Bronchial epithelial cell (primary cell): ENCODE measurements at regions not wholly inside any gene's neighbourhood (a gene's known extent, or its start where the extent isn't known, plus 50 kb on each side); places are given as distances from the start of the nearest gene placed in this dataset.
"Not testable (repeated sequence)": the region's sequence is repeated elsewhere in the genome, so short reads cannot be mapped to it uniquely, and the experiment has no call there.

Source experiments
- DNase-seq: peaks from one replicate; pipeline ENCODE4 v3.0.0-alpha.2; 2010; ENCODE audit warnings: low read depth
- FAIRE-seq: peaks from 2 replicates; lab custom pipeline; 2011; peaks lifted over from hg19 to GRCh38; lab: Jason Lieb, UNC
- H3K27me3 ChIP-seq: 2 replicates; pipeline ENCODE4 v1.5.1; 2011; ENCODE audit warnings: low read length; ENCODE audit not compliant: control insufficient read depth, insufficient read depth
- H3K36me3 ChIP-seq: 2 replicates; pipeline ENCODE4 v1.5.1; 2011; ENCODE audit warnings: low read length; ENCODE audit not compliant: control insufficient read depth, insufficient read depth
- H3K4me3 ChIP-seq: 2 replicates; pipeline ENCODE4 v1.5.1; 2011; ENCODE audit warnings: mild to moderate bottlenecking, low read depth, low read length, control low read depth
- TF ChIP-seq, protein P1 (sequence below): IDR thresholded peaks from 2 replicates; pipeline ENCODE4 v1.5.1; 2011; ENCODE audit warnings: mild to moderate bottlenecking, moderate library complexity, low read length, control low read depth, inconsistent platforms; ENCODE audit not compliant: insufficient read depth, severe bottlenecking

DNA sequence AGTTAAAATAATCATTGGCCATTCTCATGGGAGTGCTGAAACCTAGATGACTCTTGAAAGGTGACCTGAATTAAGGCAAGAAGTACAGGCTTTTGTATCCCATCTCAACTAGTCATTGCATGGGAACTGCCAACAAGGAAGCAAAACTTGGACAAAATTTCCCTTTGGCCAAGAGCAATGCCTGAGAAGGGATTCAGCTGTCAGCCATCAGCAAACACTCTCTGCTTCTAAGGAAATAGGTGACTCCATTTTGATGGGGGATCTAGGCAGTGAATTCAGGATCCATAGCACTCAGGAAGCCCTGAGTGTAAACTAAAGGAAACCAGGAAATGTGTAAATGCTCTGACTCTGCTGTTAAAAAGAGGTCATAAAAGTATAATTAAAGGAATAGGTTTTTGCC is 221.5 kb upstream of the TMEM229A start:
- TF ChIP-seq, protein P1, sequence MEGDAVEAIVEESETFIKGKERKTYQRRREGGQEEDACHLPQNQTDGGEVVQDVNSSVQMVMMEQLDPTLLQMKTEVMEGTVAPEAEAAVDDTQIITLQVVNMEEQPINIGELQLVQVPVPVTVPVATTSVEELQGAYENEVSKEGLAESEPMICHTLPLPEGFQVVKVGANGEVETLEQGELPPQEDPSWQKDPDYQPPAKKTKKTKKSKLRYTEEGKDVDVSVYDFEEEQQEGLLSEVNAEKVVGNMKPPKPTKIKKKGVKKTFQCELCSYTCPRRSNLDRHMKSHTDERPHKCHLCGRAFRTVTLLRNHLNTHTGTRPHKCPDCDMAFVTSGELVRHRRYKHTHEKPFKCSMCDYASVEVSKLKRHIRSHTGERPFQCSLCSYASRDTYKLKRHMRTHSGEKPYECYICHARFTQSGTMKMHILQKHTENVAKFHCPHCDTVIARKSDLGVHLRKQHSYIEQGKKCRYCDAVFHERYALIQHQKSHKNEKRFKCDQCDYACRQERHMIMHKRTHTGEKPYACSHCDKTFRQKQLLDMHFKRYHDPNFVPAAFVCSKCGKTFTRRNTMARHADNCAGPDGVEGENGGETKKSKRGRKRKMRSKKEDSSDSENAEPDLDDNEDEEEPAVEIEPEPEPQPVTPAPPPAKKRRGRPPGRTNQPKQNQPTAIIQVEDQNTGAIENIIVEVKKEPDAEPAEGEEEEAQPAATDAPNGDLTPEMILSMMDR = no peak
- no peak for FAIRE-seq
- no peak overlapping the region for H3K4me3 ChIP-seq

DNA sequence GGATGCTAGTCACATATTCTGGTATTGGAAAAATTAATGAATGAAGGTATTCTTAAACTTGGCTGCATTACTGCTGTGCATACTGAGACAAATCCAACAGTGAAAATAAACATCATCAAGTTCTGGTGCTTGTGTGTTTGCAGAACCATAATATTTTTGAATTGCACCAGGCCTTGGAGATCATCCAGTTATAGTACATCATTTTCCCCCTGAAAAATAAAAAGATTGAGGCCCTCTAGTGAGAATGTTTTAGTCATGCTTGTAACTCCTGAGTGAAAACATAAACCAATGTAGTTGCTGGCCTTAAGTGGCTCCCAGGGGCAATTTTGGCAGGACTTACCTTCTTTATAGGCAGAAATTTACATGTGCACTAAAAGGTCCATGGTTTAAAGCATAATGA is 218.8 kb upstream of the TMEM229A start:
- Histone ChIP-seq H3K4me3 (no peak overlapping the region), H3K27me3 (no peaks in the 10 kb centered on the region), H3K36me3 (no peaks in the 10 kb centered on the region)
- DNase-seq = no peak
- TF ChIP-seq, protein P1 = no peak
- FAIRE-seq = no peak

More for the DNA sequence above, 221.5 kb upstream of the TMEM229A start:
- no peaks in the 10 kb centered on the region for H3K36me3 ChIP-seq
- no peaks in the 10 kb centered on the region for H3K27me3 ChIP-seq
- no peak for DNase-seq

DNA sequence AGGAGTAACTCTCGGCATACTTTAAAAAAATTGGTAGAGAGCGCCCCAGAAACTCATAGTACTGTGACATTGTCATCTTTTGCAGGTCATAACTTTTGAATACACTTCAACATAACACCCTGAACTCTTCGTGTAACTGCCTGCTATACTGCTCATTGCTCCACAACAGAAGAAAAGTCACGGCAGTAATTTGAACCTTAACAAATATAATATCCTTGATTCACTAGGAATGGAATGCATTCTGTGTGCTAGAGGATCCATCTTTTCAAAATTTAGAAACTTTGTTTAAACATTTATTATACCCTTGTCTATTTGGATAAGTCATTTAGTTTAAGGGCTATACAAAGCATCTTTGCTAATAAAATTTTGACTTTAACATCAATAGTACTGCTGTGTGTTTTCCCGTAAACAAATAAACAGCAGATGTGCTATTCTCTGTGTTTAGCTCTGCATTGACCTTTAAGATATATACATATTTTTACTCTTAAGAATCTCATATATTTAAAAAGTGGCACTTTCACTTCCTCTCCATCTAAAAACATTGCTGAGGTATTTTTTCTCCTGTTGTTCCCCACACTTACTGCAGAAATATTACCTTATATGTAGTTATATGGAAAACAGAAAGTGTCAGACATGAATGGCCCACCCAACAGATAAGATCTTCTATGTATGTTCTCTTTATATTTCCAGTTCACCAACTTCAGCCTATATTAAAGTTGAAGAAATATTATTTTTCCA is 217.6 kb upstream of the TMEM229A start:
- FAIRE-seq (no peak), DNase-seq (peak; percentile 36)
- H3K4me3 ChIP-seq = no peak overlapping the region
- H3K36me3 ChIP-seq = no peaks in the 10 kb centered on the region
- H3K27me3 ChIP-seq = no peaks in the 10 kb centered on the region
- TF ChIP-seq, protein P1 = no peak

DNA sequence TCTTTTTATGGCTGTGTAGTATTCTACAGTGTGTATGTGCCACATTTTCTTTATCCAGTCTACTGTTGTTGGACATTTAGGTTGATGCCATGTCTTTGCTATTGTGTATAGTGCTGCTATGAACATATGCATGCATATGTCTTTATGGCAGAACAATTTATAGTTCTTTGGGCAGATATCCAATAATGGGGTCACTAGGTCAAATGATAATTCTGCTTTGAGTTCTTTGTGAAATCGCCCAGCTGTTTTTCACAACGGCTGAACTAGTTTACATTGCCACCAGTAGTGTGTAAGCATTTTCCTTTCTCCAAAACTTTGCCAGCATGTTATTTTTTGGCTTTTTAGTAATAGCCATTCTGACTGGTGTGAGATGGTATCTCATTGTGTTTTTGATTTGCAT is 214.8 kb upstream of the TMEM229A start:
- DNase-seq (no peak), FAIRE-seq (no peak)
- no peaks in the 10 kb centered on the region for H3K36me3 ChIP-seq
- no peak overlapping the region for H3K4me3 ChIP-seq
- H3K27me3 ChIP-seq = no peaks in the 10 kb centered on the region
- TF ChIP-seq, protein P1 = no peak

DNA sequence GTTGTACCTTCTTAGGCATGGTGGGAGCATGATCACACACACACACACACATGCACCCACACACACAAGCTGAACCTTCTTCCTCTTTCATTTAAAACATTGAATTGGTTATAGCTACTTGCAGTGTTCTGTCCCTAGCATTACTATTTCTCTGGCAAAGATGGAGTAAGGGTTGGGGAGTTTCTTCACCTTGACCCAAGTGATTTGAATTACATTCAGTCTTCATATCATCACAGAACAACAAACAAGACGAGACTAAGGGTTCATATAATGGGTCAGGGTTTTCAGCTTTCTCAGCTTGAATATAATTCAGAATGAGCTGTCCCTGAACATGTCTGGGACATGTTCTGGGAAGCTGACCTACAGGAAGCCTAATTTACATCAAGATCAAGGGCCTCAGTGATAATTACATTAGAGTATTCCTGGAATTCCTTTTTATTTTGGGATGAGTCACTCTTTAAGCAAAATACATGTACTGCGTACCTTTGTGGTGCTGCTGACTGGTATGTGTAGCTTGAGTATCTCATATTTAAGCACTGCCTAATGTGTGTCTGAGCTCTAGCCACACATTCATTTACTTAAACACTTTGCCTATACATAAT is 213.5 kb upstream of the TMEM229A start:
- peak; percentile 97 for DNase-seq
- no peaks in the 10 kb centered on the region for H3K36me3 ChIP-seq
- TF ChIP-seq, protein P1 = no peak
- no peaks in the 10 kb centered on the region for H3K27me3 ChIP-seq
- H3K4me3 ChIP-seq = no peak overlapping the region
- FAIRE-seq = peak; percentile 40

DNA sequence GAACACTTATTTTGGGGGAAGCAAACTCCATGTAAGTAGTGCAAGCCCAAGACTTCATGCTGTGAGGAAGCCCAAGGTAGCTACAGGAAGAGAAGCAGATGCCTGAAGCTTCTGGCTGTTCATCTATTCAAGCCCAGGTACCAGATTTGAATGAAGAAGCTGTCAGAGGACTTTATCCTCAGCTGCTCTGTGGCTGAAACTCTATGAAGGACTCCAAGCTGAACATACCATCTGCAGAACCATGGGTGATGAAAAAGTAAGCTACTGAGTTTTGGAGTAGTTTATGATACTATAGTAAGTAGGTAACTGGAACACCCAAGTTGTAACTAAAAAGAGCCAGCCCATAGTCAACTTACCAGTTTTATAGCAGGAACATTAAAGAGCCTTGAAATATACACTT is 211.6 kb upstream of the TMEM229A start:
- not testable (repeated sequence) for H3K36me3 ChIP-seq, H3K4me3 ChIP-seq, DNase-seq, FAIRE-seq, H3K27me3 ChIP-seq
